ENCODE measurements at regions not wholly inside any gene's neighbourhood (a gene's known extent, or its start where the extent isn't known, plus 50 kb on each side); places are given as distances from the start of the nearest gene placed in this dataset.

GRCh38 chr4:11847167-11847566 is 418.5 kb upstream of the HS3ST1 start:
- TF ChIP-seq CTCF (IDR thresholded peaks at IDR 0.05) (no peak), POLR2AphosphoS5 (IDR thresholded peaks at IDR 0.05) (no peak), POLR2A (IDR thresholded peaks at IDR 0.05) (no peak)
